Osteocyte (in vitro differentiated cells): ENCODE measurements at regions not wholly inside any gene's neighbourhood (a gene's known extent, or its start where the extent isn't known, plus 50 kb on each side); places are given as distances from the start of the nearest gene placed in this dataset.
"Not testable (repeated sequence)": the region's sequence is repeated elsewhere in the genome, so short reads cannot be mapped to it uniquely, and the experiment has no call there.

Source experiments
- DNase-seq: peaks from one replicate; pipeline ENCODE4 v3.0.0; 2021; ENCODE audit warnings: mixed read lengths; ENCODE audit not compliant: unreplicated experiment; ENCODE audit errors: extremely low spot score
- H3K27ac Mint-ChIP-seq: one replicate; pipeline ENCODE4 v1.8.0; 2021; ENCODE audit warnings: mild to moderate bottlenecking, mixed read lengths; ENCODE audit not compliant: unreplicated experiment
- H3K27me3 Mint-ChIP-seq: one replicate; pipeline ENCODE4 v1.8.0; 2021; ENCODE audit warnings: mixed read lengths; ENCODE audit not compliant: unreplicated experiment
- H3K36me3 Mint-ChIP-seq: one replicate; pipeline ENCODE4 v1.8.0; 2021; ENCODE audit warnings: mixed read lengths; ENCODE audit not compliant: unreplicated experiment
- H3K4me1 Mint-ChIP-seq: one replicate; pipeline ENCODE4 v1.8.0; 2021; ENCODE audit warnings: mixed read lengths; ENCODE audit not compliant: unreplicated experiment
- H3K4me3 Mint-ChIP-seq: one replicate; pipeline ENCODE4 v1.8.0; 2021; ENCODE audit warnings: mild to moderate bottlenecking, moderate library complexity, mixed read lengths; ENCODE audit not compliant: unreplicated experiment
- H3K9me3 Mint-ChIP-seq: one replicate; pipeline ENCODE4 v1.8.0; 2021; ENCODE audit warnings: mixed read lengths; ENCODE audit not compliant: unreplicated experiment
- TF ChIP-seq, protein P1 (sequence below): fragments of 200-600 bp; sonication (generic); IDR thresholded peaks from 2 replicates; pipeline ENCODE4 v1.5.0; 2021; ENCODE audit warnings: antibody characterized with exemption, mild to moderate bottlenecking, moderate library complexity

DNA sequence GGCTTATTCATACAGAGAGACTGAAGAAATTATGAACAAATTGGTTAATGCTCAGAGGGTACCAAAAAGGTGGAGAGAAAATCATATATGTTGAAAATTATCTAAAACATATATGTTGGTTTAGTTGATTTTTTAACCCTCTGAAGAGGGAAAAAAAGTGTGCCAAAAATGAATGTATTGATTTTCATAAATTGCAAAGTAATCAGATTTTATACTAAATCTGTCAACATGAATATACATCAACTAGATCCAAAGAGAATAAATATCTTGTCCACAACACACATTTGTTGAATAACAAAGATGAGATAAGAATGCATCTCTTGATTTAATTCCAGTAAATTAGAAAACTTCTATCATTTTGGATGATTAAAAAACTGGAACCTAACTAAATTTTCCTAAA lies 125.3 kb upstream of the TACR3 start:
- no peaks in the 10 kb centered on the region for H3K36me3 Mint-ChIP-seq
- no peaks in the 10 kb centered on the region for H3K4me1 Mint-ChIP-seq
- no peak overlapping the region for H3K27ac Mint-ChIP-seq
- DNase-seq, result no peak
- no peaks in the 10 kb centered on the region for H3K27me3 Mint-ChIP-seq
- peaks cover 32% of the 10 kb centered on the region for H3K9me3 Mint-ChIP-seq
- no peak overlapping the region for H3K4me3 Mint-ChIP-seq
- TF ChIP-seq, protein P1, sequence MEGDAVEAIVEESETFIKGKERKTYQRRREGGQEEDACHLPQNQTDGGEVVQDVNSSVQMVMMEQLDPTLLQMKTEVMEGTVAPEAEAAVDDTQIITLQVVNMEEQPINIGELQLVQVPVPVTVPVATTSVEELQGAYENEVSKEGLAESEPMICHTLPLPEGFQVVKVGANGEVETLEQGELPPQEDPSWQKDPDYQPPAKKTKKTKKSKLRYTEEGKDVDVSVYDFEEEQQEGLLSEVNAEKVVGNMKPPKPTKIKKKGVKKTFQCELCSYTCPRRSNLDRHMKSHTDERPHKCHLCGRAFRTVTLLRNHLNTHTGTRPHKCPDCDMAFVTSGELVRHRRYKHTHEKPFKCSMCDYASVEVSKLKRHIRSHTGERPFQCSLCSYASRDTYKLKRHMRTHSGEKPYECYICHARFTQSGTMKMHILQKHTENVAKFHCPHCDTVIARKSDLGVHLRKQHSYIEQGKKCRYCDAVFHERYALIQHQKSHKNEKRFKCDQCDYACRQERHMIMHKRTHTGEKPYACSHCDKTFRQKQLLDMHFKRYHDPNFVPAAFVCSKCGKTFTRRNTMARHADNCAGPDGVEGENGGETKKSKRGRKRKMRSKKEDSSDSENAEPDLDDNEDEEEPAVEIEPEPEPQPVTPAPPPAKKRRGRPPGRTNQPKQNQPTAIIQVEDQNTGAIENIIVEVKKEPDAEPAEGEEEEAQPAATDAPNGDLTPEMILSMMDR, result no peak

- no peaks in the 10 kb centered on the region for H3K4me1 Mint-ChIP-seq
- TF ChIP-seq, protein P1, result no peak
- no peak overlapping the region for H3K4me3 Mint-ChIP-seq
- no peaks in the 10 kb centered on the region for H3K27me3 Mint-ChIP-seq
- H3K9me3 Mint-ChIP-seq, result peaks cover 22% of the 10 kb centered on the region
- no peak for DNase-seq
- no peak overlapping the region for H3K27ac Mint-ChIP-seq
- no peaks in the 10 kb centered on the region for H3K36me3 Mint-ChIP-seq
Measured at GRCh38 chr4:103842637-103843239, 123.0 kb upstream of the TACR3 start.

GRCh38 chr4:103842076-103842475 lies 122.3 kb upstream of the TACR3 start:
- no peak for DNase-seq
- peaks cover 20% of the 10 kb centered on the region for H3K9me3 Mint-ChIP-seq
- TF ChIP-seq, protein P1, result no peak
- H3K36me3 Mint-ChIP-seq, result no peaks in the 10 kb centered on the region
- no peaks in the 10 kb centered on the region for H3K4me1 Mint-ChIP-seq
- no peak overlapping the region for H3K4me3 Mint-ChIP-seq
- H3K27me3 Mint-ChIP-seq, result no peaks in the 10 kb centered on the region
- H3K27ac Mint-ChIP-seq, result no peak overlapping the region

DNA sequence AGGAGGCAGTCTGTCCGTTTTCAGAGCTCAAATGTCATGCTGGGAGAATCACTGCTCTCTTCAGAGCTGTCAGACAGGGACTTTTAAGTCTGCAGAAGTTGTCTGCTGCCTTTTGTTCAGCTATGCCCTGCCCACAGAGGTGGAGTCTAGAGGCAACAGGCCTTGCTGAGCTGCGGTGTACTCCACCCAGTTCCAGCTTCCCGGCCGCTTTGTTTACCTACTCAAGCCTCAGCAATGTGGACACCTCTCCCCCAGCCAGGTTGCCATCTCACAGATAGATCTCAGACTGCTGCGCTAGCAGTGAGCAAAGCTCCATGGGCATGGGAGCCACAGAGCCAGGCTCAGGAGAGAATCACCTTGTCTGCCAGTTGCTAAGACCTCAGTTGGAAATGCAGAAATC lies 90.5 kb upstream of the TACR3 start:
- H3K27ac Mint-ChIP-seq, H3K9me3 Mint-ChIP-seq, H3K36me3 Mint-ChIP-seq, H3K4me3 Mint-ChIP-seq, H3K4me1 Mint-ChIP-seq, DNase-seq, H3K27me3 Mint-ChIP-seq: not testable (repeated sequence)

DNA sequence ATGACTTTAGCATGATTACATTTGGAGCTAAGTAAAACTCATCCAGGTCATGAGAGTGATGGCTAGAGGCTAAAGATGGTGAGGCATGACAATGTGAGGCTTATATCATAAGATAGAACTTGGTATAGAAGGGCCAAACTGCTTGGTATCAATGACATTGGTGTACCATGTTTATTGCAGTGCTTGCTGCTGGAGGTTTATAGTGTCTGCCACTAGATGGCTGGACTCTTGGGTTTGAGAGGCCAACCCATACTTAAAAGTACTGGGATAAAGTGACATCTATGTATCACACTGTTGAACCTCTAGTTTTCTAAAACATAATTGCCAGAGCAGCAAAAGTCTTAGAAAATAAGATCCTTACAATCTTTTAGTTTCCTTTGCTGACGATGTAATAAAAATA lies 83.0 kb upstream of the TACR3 start:
- Mint-ChIP-seq H3K9me3 (peaks cover 12% of the 10 kb centered on the region), H3K27me3 (no peaks in the 10 kb centered on the region), H3K4me3 (no peak overlapping the region), H3K36me3 (no peaks in the 10 kb centered on the region), H3K4me1 (no peaks in the 10 kb centered on the region), H3K27ac (no peak overlapping the region)
- TF ChIP-seq, protein P1, result no peak
- DNase-seq, result no peak

GRCh38 chr4:103787057-103787456 lies 67.3 kb upstream of the TACR3 start:
- no peaks in the 10 kb centered on the region for H3K27me3 Mint-ChIP-seq
- H3K4me3 Mint-ChIP-seq, result no peak overlapping the region
- H3K4me1 Mint-ChIP-seq, result no peaks in the 10 kb centered on the region
- peaks cover 11% of the 10 kb centered on the region for H3K9me3 Mint-ChIP-seq
- TF ChIP-seq, protein P1, result no peak
- H3K36me3 Mint-ChIP-seq, result no peaks in the 10 kb centered on the region
- no peak overlapping the region for H3K27ac Mint-ChIP-seq
- no peak for DNase-seq
